A549 (cell line): ENCODE measurements at regions not wholly inside any gene's neighbourhood (a gene's known extent, or its start where the extent isn't known, plus 50 kb on each side); places are given as distances from the start of the nearest gene placed in this dataset.

ENCODE experiments used
- ATAC-seq, 2 experiments: fragments of 200-7000 bp in 1 of 2; fragments of >200 bp in 1 of 2; cut with Nextera tagmentation in 1 of 2; cut with Tn5 transposase in 1 of 2; 3 replicates each; pipeline versions ENCODE4 v1.8.0 to v1.9.1; 2018 to 2020; ENCODE audit warnings: mild to moderate bottlenecking in 1 of 2, moderate library complexity in 1 of 2
- CTCF ChIA-PET: fragments of 300-600 bp; sonication (Branson Sonifier 250); formaldehyde crosslinking; extraction: SDS; loops from one replicate; lab custom pipeline; 2021; ENCODE audit warnings: antibody characterized with exemption, inconsistent platforms; lab: Yijun Ruan, JAX
- POLR2A ChIA-PET: fragments of 350-600 bp; formaldehyde crosslinking; extraction: SDS; loops from one replicate; lab custom pipeline; 2021; ENCODE audit warnings: antibody characterized with exemption, inconsistent platforms; lab: Yijun Ruan, JAX
- DNase-seq, 2 experiments: peaks; one replicate each; pipeline versions ENCODE4 v3.0.0 to v3.0.0-alpha.2; 2011 to 2016; ENCODE audit warnings: low read depth in 1 of 2, low spot score in 1 of 2
- FAIRE-seq: peaks from 2 replicates; lab custom pipeline; 2011; peaks lifted over from hg19 to GRCh38; lab: Jason Lieb, UNC
- H3K27ac ChIP-seq, 2 experiments: fragments of >200 bp; sonication (Bioruptor Twin); formaldehyde crosslinking; 3 replicates each; pipeline ENCODE4 v1.5.1; 2016 to 2017
- H3K4me1 ChIP-seq: fragments of >200 bp; sonication (Bioruptor Twin); formaldehyde crosslinking; 3 replicates; pipeline ENCODE4 v1.6.1; 2016
- H3K4me2 ChIP-seq: fragments of >200 bp; sonication (Bioruptor Twin); formaldehyde crosslinking; 3 replicates; pipeline ENCODE4 v1.6.1; 2016
- H3K4me3 ChIP-seq: fragments of >200 bp; sonication (Bioruptor Twin); formaldehyde crosslinking; 3 replicates; pipeline ENCODE4 v1.5.1; 2016
- H3K9me3 ChIP-seq: fragments of >200 bp; sonication (Bioruptor Twin); formaldehyde crosslinking; 3 replicates; pipeline ENCODE4 v1.6.1; 2016
- CEBPB ChIP-seq, 2 experiments: fragments of >200 bp in 1 of 2; sonication (Bioruptor Twin) in 1 of 2; formaldehyde crosslinking in 1 of 2; IDR thresholded peaks; 2 replicates each; pipeline ENCODE4 v1.6.1; 2012 to 2016
- CHD4 ChIP-seq: fragments of 200-600 bp; sonication (generic); IDR thresholded peaks from 2 replicates; pipeline ENCODE4 v1.6.1; 2016; ENCODE audit warnings: antibody characterized with exemption, mild to moderate bottlenecking, borderline replicate concordance
- EHMT2 ChIP-seq: fragments of 200-600 bp; sonication (generic); IDR thresholded peaks from 2 replicates; pipeline ENCODE4 v1.6.1; 2016; ENCODE audit warnings: antibody characterized with exemption, low read depth, mild to moderate bottlenecking, moderate library complexity
- ESRRA ChIP-seq: fragments of 150-350 bp; IDR thresholded peaks from 2 replicates; pipeline ENCODE4 v1.6.1; 2014; ENCODE audit warnings: mild to moderate bottlenecking, low read length, borderline replicate concordance
- FOXS1 ChIP-seq: fragments of 250-450 bp; sonication (Bioruptor Pico); IDR thresholded peaks from 2 replicates; pipeline ENCODE4 v1.5.0; 2020; ENCODE audit warnings: mild to moderate bottlenecking, moderate library complexity
- HDAC2 ChIP-seq: fragments of 200-600 bp; sonication (generic); IDR thresholded peaks from 2 replicates; pipeline ENCODE4 v1.6.1; 2016
- HES2 ChIP-seq: fragments of >200 bp; sonication (Bioruptor Twin); formaldehyde crosslinking; IDR thresholded peaks from 2 replicates; pipeline ENCODE4 v1.6.1; 2016
- HEYL ChIP-seq: fragments of 250-450 bp; sonication (Bioruptor Pico); IDR thresholded peaks from 2 replicates; pipeline ENCODE4 v1.8.0; 2021; ENCODE audit warnings: mild to moderate bottlenecking, moderate library complexity
- HOXA7 ChIP-seq: fragments of 250-450 bp; sonication (Bioruptor Pico); IDR thresholded peaks from 2 replicates; pipeline ENCODE4 v1.5.0; 2020; ENCODE audit warnings: mild to moderate bottlenecking, moderate library complexity
- HOXB13 ChIP-seq: fragments of 250-450 bp; sonication (Bioruptor Pico); IDR thresholded peaks from 2 replicates; pipeline ENCODE4 v1.5.0; 2020; ENCODE audit warnings: low read depth, mild to moderate bottlenecking, moderate library complexity
- HOXB5 ChIP-seq: fragments of 250-450 bp; sonication (Bioruptor Pico); IDR thresholded peaks from 2 replicates; pipeline ENCODE4 v1.5.0; 2020; ENCODE audit warnings: mild to moderate bottlenecking, moderate library complexity
- MAFK ChIP-seq: fragments of 450-650 bp; IDR thresholded peaks from 2 replicates; pipeline ENCODE4 v1.6.1; 2014; ENCODE audit not compliant: partially characterized antibody
- NPAS2 ChIP-seq: fragments of 250-450 bp; sonication (Bioruptor Pico); IDR thresholded peaks from 2 replicates; pipeline ENCODE4 v1.8.0; 2022; ENCODE audit warnings: mild to moderate bottlenecking, moderate library complexity, borderline replicate concordance
- PHF8 ChIP-seq: fragments of 200-600 bp; sonication (generic); IDR thresholded peaks from 2 replicates; pipeline ENCODE4 v1.6.1; 2016; ENCODE audit warnings: low read depth, mild to moderate bottlenecking, antibody characterized with exemption, moderate library complexity, borderline replicate concordance
- POLR2A ChIP-seq: IDR thresholded peaks from 2 replicates; pipeline ENCODE4 v1.6.1; 2012; ENCODE audit warnings: mild to moderate bottlenecking, low read length
- RAD21 ChIP-seq, 2 experiments: fragments of >200 bp in 1 of 2; sonication (Bioruptor Twin) in 1 of 2; formaldehyde crosslinking in 1 of 2; IDR thresholded peaks in 1 of 2; conservative IDR thresholded peaks in 1 of 2; 2 replicates in 1 of 2; 3 replicates in 1 of 2; pipeline ENCODE4 v1.6.1; 2012 to 2018; ENCODE audit warnings: inconsistent platforms in 1 of 2
- RARB ChIP-seq: fragments of 250-450 bp; sonication (Bioruptor Pico); IDR thresholded peaks from 2 replicates; pipeline ENCODE4 v1.8.0; 2021; ENCODE audit warnings: mild to moderate bottlenecking, moderate library complexity
- RNF2 ChIP-seq: fragments of 200-600 bp; sonication (generic); IDR thresholded peaks from 2 replicates; pipeline ENCODE4 v1.6.1; 2016; ENCODE audit warnings: low read depth, mild to moderate bottlenecking, antibody characterized with exemption, moderate library complexity, borderline replicate concordance
- USF2 ChIP-seq: fragments of 450-650 bp; IDR thresholded peaks from 2 replicates; pipeline ENCODE4 v1.6.1; 2014; ENCODE audit warnings: antibody characterized with exemption
- ZC3H11A ChIP-seq: fragments of 450-650 bp; IDR thresholded peaks from 2 replicates; pipeline ENCODE4 v1.6.1; 2014; ENCODE audit warnings: antibody characterized with exemption, mild to moderate bottlenecking
- ZFP36 ChIP-seq: fragments of 450-650 bp; IDR thresholded peaks from 2 replicates; pipeline ENCODE4 v1.6.1; 2014; ENCODE audit warnings: borderline replicate concordance; ENCODE audit not compliant: partially characterized antibody
- WGBS: methylation state at CpG from one replicate; pipeline ENCODE4 v1.1.6; 2017; ENCODE audit errors: missing lambda C conversion rate; 5-methylcytosine and 5-hydroxymethylcytosine counted together
- TF ChIP-seq, protein P1 (sequence below): IDR thresholded peaks from 2 replicates; pipeline ENCODE4 v1.6.1; 2012; ENCODE audit warnings: low read depth, borderline replicate concordance
- TF ChIP-seq, protein P2 (sequence below): fragments of 150-350 bp; IDR thresholded peaks from 2 replicates; pipeline ENCODE4 v1.6.1; 2014; ENCODE audit warnings: low read depth, mild to moderate bottlenecking, low read length

DNA sequence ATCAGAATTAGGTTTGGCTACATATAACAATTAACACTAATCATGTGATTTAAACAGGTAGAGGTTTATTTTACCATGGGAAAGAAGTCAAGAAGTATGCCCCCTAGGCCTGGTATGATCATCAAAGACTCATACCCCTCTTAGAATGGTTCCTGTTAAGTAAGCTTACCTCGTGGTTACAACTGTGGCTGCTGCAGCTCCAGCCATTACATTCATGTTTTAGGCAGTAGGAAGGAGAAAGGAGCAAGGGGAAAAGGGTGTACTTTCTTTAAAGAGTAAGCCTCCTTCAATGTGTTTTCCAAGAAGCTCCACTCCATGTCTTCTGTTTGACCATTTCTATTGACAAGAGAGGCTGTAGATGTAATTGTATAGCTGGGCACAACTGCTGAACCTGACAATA is 94.9 kb upstream of the GATB start (continued):
- TF ChIP-seq, protein P1, sequence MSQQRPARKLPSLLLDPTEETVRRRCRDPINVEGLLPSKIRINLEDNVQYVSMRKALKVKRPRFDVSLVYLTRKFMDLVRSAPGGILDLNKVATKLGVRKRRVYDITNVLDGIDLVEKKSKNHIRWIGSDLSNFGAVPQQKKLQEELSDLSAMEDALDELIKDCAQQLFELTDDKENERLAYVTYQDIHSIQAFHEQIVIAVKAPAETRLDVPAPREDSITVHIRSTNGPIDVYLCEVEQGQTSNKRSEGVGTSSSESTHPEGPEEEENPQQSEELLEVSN, result no peak

- TF ChIP-seq RARB (CRISPR knock-in tag), result no peak
- TF ChIP-seq HOXB13 (CRISPR knock-in tag), result no peak
- TF ChIP-seq FOXS1, result no peak
- ChIA-PET POLR2A (no interaction called here), CTCF (no interaction called here)
- no peak overlapping the region for H3K4me2 ChIP-seq
- no peak for ATAC-seq
- DNase-seq, result no peak
- H3K4me1 ChIP-seq, result no peaks in the 10 kb centered on the region
- no peak overlapping the region for H3K27ac ChIP-seq
- 15% methylated on average over 1 of the region's 1 CpG for WGBS
- no peak for FAIRE-seq
- H3K9me3 ChIP-seq, result no peaks in the 10 kb centered on the region
- H3K4me3 ChIP-seq, result no peak overlapping the region
These were observed 93.9 kb upstream of the GATB start for GRCh38 chr4:151854731-151855130.

- TF ChIP-seq HOXA7 (CRISPR knock-in tag) (no peak), ESRRA (no peak), HES2 (no peak), CHD4 (no peak), ZC3H11A (no peak), RAD21 (conservative IDR thresholded peaks at IDR 0.05 in 1 of 2, IDR thresholded peaks at IDR 0.05 in 1 of 2) (no peak), RNF2 (no peak), CEBPB (IDR thresholded peaks at IDR 0.05) (no peak), RARB (CRISPR knock-in tag) (no peak), HDAC2 (no peak), ZFP36 (no peak), HEYL (CRISPR knock-in tag) (no peak), HOXB5 (CRISPR knock-in tag) (no peak), MAFK (no peak)
- TF ChIP-seq, protein P2, sequence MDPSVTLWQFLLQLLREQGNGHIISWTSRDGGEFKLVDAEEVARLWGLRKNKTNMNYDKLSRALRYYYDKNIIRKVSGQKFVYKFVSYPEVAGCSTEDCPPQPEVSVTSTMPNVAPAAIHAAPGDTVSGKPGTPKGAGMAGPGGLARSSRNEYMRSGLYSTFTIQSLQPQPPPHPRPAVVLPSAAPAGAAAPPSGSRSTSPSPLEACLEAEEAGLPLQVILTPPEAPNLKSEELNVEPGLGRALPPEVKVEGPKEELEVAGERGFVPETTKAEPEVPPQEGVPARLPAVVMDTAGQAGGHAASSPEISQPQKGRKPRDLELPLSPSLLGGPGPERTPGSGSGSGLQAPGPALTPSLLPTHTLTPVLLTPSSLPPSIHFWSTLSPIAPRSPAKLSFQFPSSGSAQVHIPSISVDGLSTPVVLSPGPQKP, result no peak
- CTCF ChIA-PET, result no interaction called here
- no peak for FAIRE-seq
These were observed 92.2 kb upstream of the GATB start for GRCh38 chr4:151853034-151853433.

GRCh38 chr4:151852202-151852601 is 91.4 kb upstream of the GATB start:
- H3K4me1 ChIP-seq, result no peaks in the 10 kb centered on the region
- CTCF ChIA-PET, result no interaction called here
- no peak overlapping the region for H3K27ac ChIP-seq
- FAIRE-seq (no peak), ATAC-seq (no peak)
- no peak overlapping the region for H3K4me2 ChIP-seq
- H3K4me3 ChIP-seq, result no peak overlapping the region
- WGBS, result 3% methylated on average over 2 of the region's 2 CpGs
- TF ChIP-seq, protein P2, result no peak
- no peak for TF ChIP-seq POLR2A
- no peak for TF ChIP-seq EHMT2
- TF ChIP-seq NPAS2 (CRISPR knock-in tag), result no peak
- TF ChIP-seq USF2, result no peak
- TF ChIP-seq PHF8, result no peak
- TF ChIP-seq MAFK, result peak; percentile 46
- TF ChIP-seq, all 56 proteins: peak for 1
- no peak for DNase-seq
- H3K9me3 ChIP-seq, result no peaks in the 10 kb centered on the region
- POLR2A ChIA-PET, result no interaction called here

More at GRCh38 chr4:151853034-151853433, 92.2 kb upstream of the GATB start:
- Histone ChIP-seq H3K4me2 (no peak overlapping the region), H3K4me1 (no peaks in the 10 kb centered on the region), H3K4me3 (no peak overlapping the region), H3K27ac (no peak overlapping the region), H3K9me3 (no peaks in the 10 kb centered on the region)
- ATAC-seq (no peak), DNase-seq (no peak)
- POLR2A ChIA-PET, result no interaction called here
- 21% methylated on average over 4 of the region's 4 CpGs for WGBS
